Activated B cell treated with CpG ODN at 0.5 μM for 24 hours (primary cell): ENCODE measurements at regions not wholly inside any gene's neighbourhood (a gene's known extent, or its start where the extent isn't known, plus 50 kb on each side); places are given as distances from the start of the nearest gene placed in this dataset.

Experiments used
- ATAC-seq: fragments of 200-7000 bp; cut with Tn5 transposase; one replicate; pipeline ENCODE4 v1.10.0; 2021; ENCODE audit warnings: low read depth, mild to moderate bottlenecking, moderate library complexity
- CTCF ChIA-PET: fragments of 350-600 bp; sonication (Branson Sonifier 250); formaldehyde crosslinking; loops from one replicate; lab custom pipeline; 2021; ENCODE audit warnings: antibody characterized with exemption; lab: Charles Lee
- POLR2A ChIA-PET: fragments of 350-600 bp; sonication (Branson Sonifier 250); formaldehyde crosslinking; loops from one replicate; lab custom pipeline; 2021; ENCODE audit warnings: antibody characterized with exemption; lab: Charles Lee
- DNase-seq: peaks from one replicate; pipeline ENCODE4 v3.0.0; 2022
- H3K27ac Mint-ChIP-seq: one replicate; pipeline ENCODE4 v1.8.0; 2020; ENCODE audit warnings: mixed read lengths
- H3K27me3 Mint-ChIP-seq: one replicate; pipeline ENCODE4 v1.8.0; 2021; ENCODE audit warnings: mixed read lengths
- H3K36me3 Mint-ChIP-seq: one replicate; pipeline ENCODE4 v1.8.0; 2021; ENCODE audit warnings: low read depth, mixed read lengths
- H3K4me1 Mint-ChIP-seq: one replicate; pipeline ENCODE4 v1.8.0; 2021; ENCODE audit warnings: mixed read lengths
- H3K4me3 Mint-ChIP-seq: one replicate; pipeline ENCODE4 v1.8.0; 2020; ENCODE audit warnings: mild to moderate bottlenecking, mixed read lengths
- H3K9me3 Mint-ChIP-seq: one replicate; pipeline ENCODE4 v1.8.0; 2020; ENCODE audit warnings: mixed read lengths
- intact Hi-C: fragments of 100-400 bp; cut with micrococcal nuclease; formaldehyde crosslinking; loops from one replicate; pipeline ENCODE4 v1.15.1; 2024
- TF ChIP-seq, protein P1 (sequence below): fragments of 200-600 bp; IDR thresholded peaks from one replicate; pipeline ENCODE4 v1.8.0; 2022; ENCODE audit warnings: antibody characterized with exemption, mild to moderate bottlenecking

DNA sequence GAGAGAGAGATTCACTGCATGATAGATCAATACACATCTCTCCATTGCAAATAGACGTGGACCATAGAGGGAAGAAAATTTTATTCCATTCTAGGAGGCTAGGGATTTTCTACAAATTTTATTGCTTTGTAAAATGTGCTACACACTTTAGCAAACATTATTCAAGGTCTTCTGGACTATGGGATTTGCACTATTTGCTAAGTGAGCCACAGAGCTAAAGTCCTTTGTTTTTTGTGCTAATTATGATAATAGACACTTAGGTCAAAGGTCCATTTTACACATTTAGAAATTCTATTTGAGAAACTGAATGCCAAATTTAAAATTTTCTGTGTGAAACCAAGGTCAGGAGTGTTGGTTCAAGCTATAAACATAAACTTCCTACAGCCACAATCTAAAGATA, 672.3 kb downstream of the LRRC70 start:
- H3K27me3 Mint-ChIP-seq, result no peaks in the 10 kb centered on the region

DNA sequence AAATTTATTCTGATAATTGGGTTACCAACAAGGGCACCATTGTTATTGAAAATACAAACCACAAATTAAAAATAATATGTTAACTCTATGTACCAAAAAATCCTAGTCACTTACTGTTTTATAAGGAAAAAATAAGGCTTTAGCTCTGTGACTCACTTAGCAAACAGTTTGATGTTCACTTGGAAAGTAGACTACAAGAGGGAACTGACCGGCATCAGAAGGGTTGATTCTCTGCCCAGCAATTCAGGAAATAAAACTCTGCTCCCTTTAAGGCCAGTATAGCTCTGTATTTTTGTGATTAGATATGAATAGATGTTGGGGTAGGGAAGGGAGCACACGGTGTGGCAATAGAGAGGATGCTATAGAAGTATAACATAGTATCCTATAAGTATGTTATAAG, 671.3 kb downstream of the LRRC70 start:
- ATAC-seq (no peak), DNase-seq (no peak)
- H3K36me3 Mint-ChIP-seq, result no peaks in the 10 kb centered on the region
- CTCF ChIA-PET, result no interaction called here
- TF ChIP-seq, protein P1, sequence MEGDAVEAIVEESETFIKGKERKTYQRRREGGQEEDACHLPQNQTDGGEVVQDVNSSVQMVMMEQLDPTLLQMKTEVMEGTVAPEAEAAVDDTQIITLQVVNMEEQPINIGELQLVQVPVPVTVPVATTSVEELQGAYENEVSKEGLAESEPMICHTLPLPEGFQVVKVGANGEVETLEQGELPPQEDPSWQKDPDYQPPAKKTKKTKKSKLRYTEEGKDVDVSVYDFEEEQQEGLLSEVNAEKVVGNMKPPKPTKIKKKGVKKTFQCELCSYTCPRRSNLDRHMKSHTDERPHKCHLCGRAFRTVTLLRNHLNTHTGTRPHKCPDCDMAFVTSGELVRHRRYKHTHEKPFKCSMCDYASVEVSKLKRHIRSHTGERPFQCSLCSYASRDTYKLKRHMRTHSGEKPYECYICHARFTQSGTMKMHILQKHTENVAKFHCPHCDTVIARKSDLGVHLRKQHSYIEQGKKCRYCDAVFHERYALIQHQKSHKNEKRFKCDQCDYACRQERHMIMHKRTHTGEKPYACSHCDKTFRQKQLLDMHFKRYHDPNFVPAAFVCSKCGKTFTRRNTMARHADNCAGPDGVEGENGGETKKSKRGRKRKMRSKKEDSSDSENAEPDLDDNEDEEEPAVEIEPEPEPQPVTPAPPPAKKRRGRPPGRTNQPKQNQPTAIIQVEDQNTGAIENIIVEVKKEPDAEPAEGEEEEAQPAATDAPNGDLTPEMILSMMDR, result no peak
- POLR2A ChIA-PET, result no interaction called here
- intact Hi-C loops, result no loop called here
- H3K4me3 Mint-ChIP-seq, result no peak overlapping the region
- H3K4me1 Mint-ChIP-seq, result no peaks in the 10 kb centered on the region
- peaks cover 4% of the 10 kb centered on the region for H3K9me3 Mint-ChIP-seq
- H3K27me3 Mint-ChIP-seq, result no peaks in the 10 kb centered on the region
- H3K27ac Mint-ChIP-seq, result no peak overlapping the region

More for the DNA sequence above, 672.3 kb downstream of the LRRC70 start:
- peaks cover 4% of the 10 kb centered on the region for H3K9me3 Mint-ChIP-seq
- POLR2A ChIA-PET, result no interaction called here
- no peak overlapping the region for H3K27ac Mint-ChIP-seq
- DNase-seq (no peak), ATAC-seq (no peak)
- no peaks in the 10 kb centered on the region for H3K4me1 Mint-ChIP-seq
- intact Hi-C loops, result no loop called here
- no peaks in the 10 kb centered on the region for H3K36me3 Mint-ChIP-seq
- CTCF ChIA-PET, result no interaction called here
- H3K4me3 Mint-ChIP-seq, result no peak overlapping the region
- TF ChIP-seq, protein P1, result no peak

DNA sequence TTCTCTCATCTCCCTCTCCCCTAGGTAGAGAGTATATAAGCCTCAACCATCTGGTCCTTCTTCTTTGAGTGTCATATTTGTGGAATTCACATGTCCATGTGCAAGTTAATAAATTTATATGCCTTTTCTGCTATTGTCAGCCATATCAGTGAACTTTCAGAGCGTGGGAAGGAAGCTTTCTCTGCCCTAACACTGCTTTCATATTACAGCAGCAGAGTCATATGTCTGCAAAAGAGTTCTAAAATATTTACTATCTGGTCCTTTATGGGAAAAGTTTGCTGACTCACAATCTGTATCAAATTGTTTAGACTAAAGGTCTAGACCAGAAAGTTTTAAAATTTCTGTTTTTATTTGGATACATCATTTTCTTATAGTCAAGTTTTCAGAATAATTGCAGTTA, 669.0 kb downstream of the LRRC70 start:
- H3K36me3 Mint-ChIP-seq, result no peaks in the 10 kb centered on the region
- H3K27ac Mint-ChIP-seq, result no peak overlapping the region
- DNase-seq (no peak), ATAC-seq (no peak)
- no peaks in the 10 kb centered on the region for H3K4me1 Mint-ChIP-seq
- ChIA-PET POLR2A (no interaction called here), CTCF (no interaction called here)
- H3K4me3 Mint-ChIP-seq, result no peak overlapping the region
- H3K27me3 Mint-ChIP-seq, result no peaks in the 10 kb centered on the region
- H3K9me3 Mint-ChIP-seq, result peaks cover 4% of the 10 kb centered on the region
- intact Hi-C loops, result no loop called here
- TF ChIP-seq, protein P1, result no peak

DNA sequence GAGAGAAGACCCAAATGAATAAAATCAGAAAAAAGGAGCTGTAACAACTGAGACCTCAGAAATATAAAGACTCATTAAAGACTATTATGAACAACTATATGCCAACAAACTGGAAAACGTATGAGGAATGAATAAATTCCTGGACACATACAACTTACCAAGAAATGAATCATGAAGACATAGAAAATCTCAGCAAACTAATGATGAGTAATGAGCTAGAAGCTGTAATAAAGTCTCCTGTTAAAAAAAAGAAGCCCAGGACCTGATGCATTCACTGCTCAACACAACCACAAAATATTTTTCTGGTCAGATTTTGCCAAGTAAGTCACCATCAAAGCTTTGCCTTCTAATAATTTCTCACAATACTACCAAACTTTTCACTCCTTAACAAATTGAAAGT, 666.7 kb downstream of the LRRC70 start:
- Mint-ChIP-seq H3K4me1 (no peaks in the 10 kb centered on the region), H3K9me3 (peaks cover 4% of the 10 kb centered on the region)

DNA sequence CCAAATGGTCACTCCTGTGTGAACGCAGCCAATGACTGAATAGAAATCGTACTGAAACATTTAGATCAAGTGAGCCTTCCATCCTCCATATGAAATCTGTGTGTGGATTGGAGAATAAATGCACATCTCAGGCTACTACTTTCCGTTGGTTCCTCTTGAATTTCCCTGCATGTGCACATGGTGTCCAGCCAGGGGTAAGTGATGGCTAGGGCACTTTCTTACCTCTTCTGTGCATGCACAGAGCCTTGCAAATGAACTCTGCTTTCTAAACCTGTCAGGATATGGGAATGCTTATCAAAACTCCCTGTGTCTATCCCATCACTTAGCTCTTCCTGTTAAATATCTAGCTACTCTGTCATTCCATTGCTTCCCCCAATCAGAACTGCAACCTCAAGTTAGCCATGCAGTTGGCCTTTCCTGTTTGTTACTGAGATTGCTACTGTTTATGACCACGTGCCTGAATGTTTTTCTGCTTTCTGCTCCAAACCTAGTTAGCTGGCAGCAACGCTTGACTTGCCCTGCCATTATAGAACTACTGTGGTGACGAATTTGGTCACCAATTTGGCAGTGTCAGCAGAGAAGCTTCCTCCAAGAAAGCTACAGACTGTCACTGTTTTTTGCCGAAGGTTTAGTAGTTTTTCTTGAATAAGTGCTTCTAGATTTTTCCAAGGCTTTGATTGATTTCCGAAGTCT, 661.6 kb downstream of the LRRC70 start:
- H3K36me3 Mint-ChIP-seq, result no peaks in the 10 kb centered on the region
- H3K4me3 Mint-ChIP-seq, result no peak overlapping the region
- intact Hi-C loops, result no loop called here
- no peaks in the 10 kb centered on the region for H3K4me1 Mint-ChIP-seq
- TF ChIP-seq, protein P1, result no peak
- ATAC-seq, result no peak
- no peak overlapping the region for H3K27ac Mint-ChIP-seq
- no peaks in the 10 kb centered on the region for H3K27me3 Mint-ChIP-seq
- no peak for DNase-seq
- ChIA-PET CTCF (no interaction called here), POLR2A (no interaction called here)
- peaks cover 10% of the 10 kb centered on the region for H3K9me3 Mint-ChIP-seq

More for the DNA sequence above, 666.7 kb downstream of the LRRC70 start:
- intact Hi-C loops, result no loop called here
- POLR2A ChIA-PET, result no interaction called here
- Mint-ChIP-seq H3K27ac (no peak overlapping the region), H3K4me3 (no peak overlapping the region), H3K36me3 (no peaks in the 10 kb centered on the region), H3K27me3 (no peaks in the 10 kb centered on the region)
- ATAC-seq (no peak), DNase-seq (no peak)
- CTCF ChIA-PET, result no interaction called here
- TF ChIP-seq, protein P1, result no peak
